Endothelial cell of umbilical vein (primary cell): ENCODE measurements at regions not wholly inside any gene's neighbourhood (a gene's known extent, or its start where the extent isn't known, plus 50 kb on each side); places are given as distances from the start of the nearest gene placed in this dataset.

Experiments
- BruUV-seq: library from RNA; stranded (reverse); fragments of 400-500 nt; replicated peaks from 2 replicates; lab custom pipeline; 2021; lab: Mats Ljungman, UMichigan
- CTCF ChIA-PET: fragments of 300-600, 350-600 bp; sonication (Branson Sonifier 250); formaldehyde crosslinking; loops from one replicate; lab custom pipeline; 2021; ENCODE audit warnings: antibody characterized with exemption, inconsistent platforms; lab: Charles Lee
- POLR2A ChIA-PET: fragments of 300-600, 350-600 bp; sonication (Branson Sonifier 250); formaldehyde crosslinking; loops from one replicate; lab custom pipeline; 2021; ENCODE audit warnings: antibody characterized with exemption, inconsistent platforms; lab: Charles Lee
- DNase-seq: peaks from one replicate; pipeline ENCODE4 v3.0.0-alpha.2; 2011; ENCODE audit warnings: low read depth, low spot score
- FAIRE-seq: peaks from 2 replicates; lab custom pipeline; 2011; peaks lifted over from hg19 to GRCh38; lab: Jason Lieb, UNC
- H2AFZ ChIP-seq: 2 replicates; pipeline ENCODE4 v1.6.0; 2012; ENCODE audit warnings: low read depth, low read length, control low read depth, inconsistent platforms
- H3K27ac ChIP-seq: 2 replicates; pipeline ENCODE4 v1.5.1; 2011; ENCODE audit warnings: low read depth, mild to moderate bottlenecking, control low read depth, low read length, moderate library complexity; ENCODE audit not compliant: insufficient read depth
- H3K27me3 ChIP-seq, 2 experiments: 2 replicates each; pipeline versions ENCODE4 v1.6.0 to v1.6.1; 2011; ENCODE audit warnings: low read length in 2 of 2, mixed read lengths in 1 of 2; ENCODE audit not compliant: control insufficient read depth in 2 of 2, insufficient read depth in 2 of 2
- H3K36me3 ChIP-seq, 2 experiments: 2 replicates in 1 of 2; 3 replicates in 1 of 2; pipeline ENCODE4 v1.5.1; 2011; ENCODE audit warnings: low read length in 2 of 2, mild to moderate bottlenecking in 1 of 2, moderate library complexity in 1 of 2; ENCODE audit not compliant: control insufficient read depth in 2 of 2, insufficient read depth in 2 of 2; ENCODE audit errors: extremely low read depth in 1 of 2
- H3K4me1 ChIP-seq: 3 replicates; pipeline ENCODE4 v1.5.1; 2011; ENCODE audit warnings: mild to moderate bottlenecking, low read length; ENCODE audit not compliant: control insufficient read depth, insufficient read depth; ENCODE audit errors: extremely low read depth
- H3K4me2 ChIP-seq: 2 replicates; pipeline ENCODE4 v1.6.1; 2011; ENCODE audit warnings: low read length, control low read depth, mixed read lengths; ENCODE audit not compliant: insufficient read depth
- H3K4me3 ChIP-seq, 3 experiments: fragments of 200-600 bp in 1 of 3; sonication (generic), shearing (Covaris generic) in 1 of 3; replicated peaks in 1 of 3; 2 replicates each; pipeline ENCODE4 v1.5.1; 2011 to 2016; ENCODE audit warnings: control low read depth in 3 of 3, low read length in 3 of 3, mild to moderate bottlenecking in 2 of 3, inconsistent platforms in 1 of 3, low read depth in 1 of 3, moderate library complexity in 1 of 3; ENCODE audit not compliant: insufficient read depth in 1 of 3
- H3K79me2 ChIP-seq: 2 replicates; pipeline ENCODE4 v1.6.0; 2012; ENCODE audit warnings: low read length, inconsistent platforms; ENCODE audit not compliant: control insufficient read depth, insufficient read depth
- H3K9ac ChIP-seq: replicated peaks from 2 replicates; pipeline ENCODE3; 2011; ENCODE audit warnings: low read length, control low read depth; ENCODE audit not compliant: insufficient read depth; ENCODE audit errors: extremely low read depth
- H3K9me1 ChIP-seq: replicated peaks from 3 replicates; pipeline ENCODE4 v1.6.0; 2011; ENCODE audit warnings: mild to moderate bottlenecking, low read length; ENCODE audit not compliant: control insufficient read depth, insufficient read depth; ENCODE audit errors: extremely low read depth
- H3K9me3 ChIP-seq: replicated peaks from 2 replicates; pipeline ENCODE4 v1.5.1; 2012; ENCODE audit warnings: low read length, inconsistent platforms; ENCODE audit not compliant: control insufficient read depth, insufficient read depth
- H4K20me1 ChIP-seq: replicated peaks from 2 replicates; pipeline ENCODE3; 2011; ENCODE audit warnings: mild to moderate bottlenecking, low read length; ENCODE audit not compliant: control insufficient read depth, insufficient read depth; ENCODE audit errors: extremely low read depth
- CTCF ChIP-seq, 2 donors: IDR thresholded peaks; 1 replicate in 1 of 2; 2 replicates in 1 of 2; pipeline ENCODE4 v1.5.1; 2011; ENCODE audit warnings: low read length in 2 of 2, mild to moderate bottlenecking in 2 of 2, moderate library complexity in 2 of 2, control low read depth in 1 of 2, inconsistent platforms in 1 of 2, low read depth in 1 of 2; ENCODE audit not compliant: insufficient read depth in 1 of 2; ENCODE audit errors: extremely low read depth in 1 of 2
- EZH2 ChIP-seq: IDR thresholded peaks from 2 replicates; pipeline ENCODE4 v1.6.1; 2012; ENCODE audit warnings: borderline replicate concordance, low read depth, mild to moderate bottlenecking, moderate library complexity, low read length, inconsistent platforms; ENCODE audit not compliant: severe bottlenecking
- FOS ChIP-seq: IDR thresholded peaks from 2 replicates; pipeline ENCODE4 v1.6.1; 2011; ENCODE audit warnings: mild to moderate bottlenecking, low read length, moderate library complexity, borderline replicate concordance; ENCODE audit not compliant: insufficient read depth
- GATA2 ChIP-seq: IDR thresholded peaks from 2 replicates; pipeline ENCODE4 v1.7.0; 2011; ENCODE audit warnings: low read depth, mild to moderate bottlenecking, moderate library complexity, mixed read lengths, low read length; ENCODE audit not compliant: insufficient read length, insufficient read depth
- JUN ChIP-seq: IDR thresholded peaks from 2 replicates; pipeline ENCODE4 v1.6.1; 2011; ENCODE audit warnings: borderline replicate concordance, low read depth; ENCODE audit not compliant: insufficient read length, insufficient read depth
- MAX ChIP-seq: IDR thresholded peaks from 2 replicates; pipeline ENCODE4 v1.6.1; 2011; ENCODE audit not compliant: insufficient read depth, insufficient read length
- MYC ChIP-seq: IDR thresholded peaks from one replicate; pipeline ENCODE4 v1.6.1; 2011; ENCODE audit warnings: mild to moderate bottlenecking, low read depth, low read length
- POLR2A ChIP-seq: IDR thresholded peaks from 2 replicates; pipeline ENCODE4 v1.6.1; 2012; ENCODE audit warnings: low read depth, mild to moderate bottlenecking, control low read depth, low read length
- POLR2AphosphoS5 ChIP-seq: IDR thresholded peaks from 2 replicates; pipeline ENCODE4 v1.6.1; 2012; ENCODE audit warnings: low read depth, mild to moderate bottlenecking, control low read depth, low read length, moderate library complexity; ENCODE audit not compliant: insufficient read depth
- dilution Hi-C: fragments of 300-500 bp; cut with MboI; formaldehyde crosslinking; loops from one replicate; pipeline ENCODE4 v1.15.0; 2019; ENCODE audit warnings: low sequenced_read_pairs; ENCODE audit not compliant: extremely low pct_ligation_motif_present
- intact Hi-C: fragments of 100-400 bp; cut with micrococcal nuclease; formaldehyde crosslinking; loops from one replicate; pipeline ENCODE4 v1.10.0; 2022

GRCh38 chr18:67770520-67770919, 254.0 kb upstream of the DSEL start:
- Histone ChIP-seq H3K36me3 (no peaks in the 10 kb centered on the region), H3K27ac (no peak overlapping the region), H3K4me3 (no peak overlapping the region), H2AFZ (peak overlapping the region; percentile 68), H4K20me1 (no peaks in the 10 kb centered on the region), H3K79me2 (no peaks in the 10 kb centered on the region), H3K9ac (no peak overlapping the region), H3K9me3 (no peaks in the 10 kb centered on the region), H3K4me2 (no peak overlapping the region), H3K9me1 (no peaks in the 10 kb centered on the region), H3K27me3 (no peaks in the 10 kb centered on the region), H3K4me1 (peaks cover 7% of the 10 kb centered on the region)
- DNase-seq: peak; percentile 2
- intact Hi-C loops: no loop called here
- FAIRE-seq: no peak
- TF ChIP-seq POLR2A (no peak), MAX (no peak), EZH2 (no peak), MYC (no peak), FOS (no peak), POLR2AphosphoS5 (no peak), GATA2 (no peak), JUN (no peak), CTCF (IDR thresholded peaks at IDR 0.05; ENCODE audit: extremely low read depth in 1 of 2, insufficient read depth in 1 of 2, low read depth in 1 of 2, low read length in 2 of 2) (no peak)
- dilution Hi-C loops: no loop called here
- CTCF ChIA-PET: interaction anchor here (1.1 to 2.3 kb wide), 2 partner anchors 13 to 16 kb away, joined by 3 to 7 read pairs; no protein-coding TSS in a partner anchor
- BruUV-seq: no TSS peak
- POLR2A ChIA-PET: no interaction called here
